ENCODE measurements at regions not wholly inside any gene's neighbourhood (a gene's known extent, or its start where the extent isn't known, plus 50 kb on each side); places are given as distances from the start of the nearest gene placed in this dataset.

GRCh38 chr6:22067671-22068070, 229.2 kb downstream of the PRL start:
- DNase-seq (ENCODE audit: low spot score), result no peak

GRCh38 chr6:22068561-22069305, 228.1 kb downstream of the PRL start:
- no peak for DNase-seq (ENCODE audit: low spot score)

- no peak for DNase-seq (ENCODE audit: low spot score)
These were observed 227.5 kb downstream of the PRL start for GRCh38 chr6:22069306-22069800.

- DNase-seq (ENCODE audit: low spot score), result no peak
These were observed 225.4 kb downstream of the PRL start for GRCh38 chr6:22071270-22072041.

- DNase-seq (ENCODE audit: low spot score), result no peak
These were observed 223.9 kb downstream of the PRL start for GRCh38 chr6:22072949-22073348.

GRCh38 chr6:22073516-22074198, 223.2 kb downstream of the PRL start:
- no peak for DNase-seq (ENCODE audit: low spot score)

- no peak for DNase-seq (ENCODE audit: low spot score)
These were observed 218.5 kb downstream of the PRL start for GRCh38 chr6:22078288-22078687.

GRCh38 chr6:22078802-22079545, 217.9 kb downstream of the PRL start:
- no peak for DNase-seq (ENCODE audit: low spot score)

GRCh38 chr6:22079783-22080182, 217.1 kb downstream of the PRL start:
- DNase-seq (ENCODE audit: low spot score), result no peak

- DNase-seq (ENCODE audit: low spot score), result no peak
These were observed 215.1 kb downstream of the PRL start for GRCh38 chr6:22081709-22082108.

- DNase-seq (ENCODE audit: low spot score), result no peak
These were observed 214.6 kb downstream of the PRL start for GRCh38 chr6:22082218-22082617.

GRCh38 chr6:22083119-22083518, 213.7 kb downstream of the PRL start:
- no peak for DNase-seq (ENCODE audit: low spot score)

- no peak for DNase-seq (ENCODE audit: low spot score)
These were observed 208.7 kb downstream of the PRL start for GRCh38 chr6:22087960-22088706.

GRCh38 chr6:22091424-22091948, 205.3 kb downstream of the PRL start:
- no peak for DNase-seq (ENCODE audit: low spot score)

- DNase-seq (ENCODE audit: low spot score), result no peak
These were observed 201.0 kb downstream of the PRL start for GRCh38 chr6:22095836-22096235.

GRCh38 chr6:22098601-22099031, 198.2 kb downstream of the PRL start:
- DNase-seq (ENCODE audit: low spot score), result no peak

- DNase-seq (ENCODE audit: low spot score), result no peak
These were observed 197.6 kb downstream of the PRL start for GRCh38 chr6:22099231-22099630.

GRCh38 chr6:22099923-22100322, 196.9 kb downstream of the PRL start:
- no peak for DNase-seq (ENCODE audit: low spot score)

- DNase-seq (ENCODE audit: low spot score), result no peak
These were observed 195.7 kb downstream of the PRL start for GRCh38 chr6:22101163-22101562.

- no peak for DNase-seq (ENCODE audit: low spot score)
These were observed 194.2 kb downstream of the PRL start for GRCh38 chr6:22102671-22103070.

- DNase-seq (ENCODE audit: low spot score), result no peak
These were observed 190.4 kb downstream of the PRL start for GRCh38 chr6:22106451-22106850.

Measured in hematopoietic multipotent progenitor cell treated with erythropoietin and hydrocortisone succinate and interleukin-3 and kit ligand, for 15 days (in vitro differentiated cells).